ENCODE measurements at regions not wholly inside any gene's neighbourhood (a gene's known extent, or its start where the extent isn't known, plus 50 kb on each side); places are given as distances from the start of the nearest gene placed in this dataset.

DNA sequence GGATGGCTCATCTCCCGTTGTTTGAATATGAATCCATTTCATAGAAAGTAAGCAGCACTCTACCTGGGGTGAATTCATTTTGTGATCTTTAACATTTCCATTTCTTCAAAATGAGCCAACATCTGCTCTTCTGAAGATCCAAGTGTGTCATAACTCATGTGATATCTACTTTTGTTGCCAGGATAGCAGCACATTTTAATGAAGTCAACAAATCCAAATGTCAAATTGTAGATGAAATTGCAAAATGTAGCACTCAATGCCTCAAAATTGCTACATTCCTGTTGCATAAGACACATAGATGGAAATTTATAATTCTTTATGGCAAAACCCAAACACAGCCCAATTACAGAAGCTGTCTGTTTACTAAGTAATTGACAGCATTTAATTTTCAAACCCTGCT is 360.7 kb downstream of the TMX3 start:
- Histone ChIP-seq H2AFZ (ENCODE audit: low read length) (no peak overlapping the region), H3K79me2 (ENCODE audit: control insufficient read depth in 1 of 2, insufficient read depth in 2 of 2, low read length in 2 of 2) (no peaks in the 10 kb centered on the region), H3K56ac (replicated peaks; ENCODE audit: insufficient read length, low read depth, low read length) (no peak overlapping the region), H2BK15ac (ENCODE audit: low read length) (no peak overlapping the region), H3K9ac (replicated peaks in 1 of 4; ENCODE audit: extremely low read depth in 1 of 4, low read depth in 3 of 4, low read length in 3 of 4) (no peak overlapping the region), H2BK120ac (replicated peaks; ENCODE audit: low read depth, low read length) (no peak overlapping the region), H4K5ac (ENCODE audit: insufficient read length, low read depth, low read length) (no peak overlapping the region), H3K23ac (ENCODE audit: insufficient read length) (no peak overlapping the region), H2AK5ac (ENCODE audit: low read depth, low read length) (no peak overlapping the region), H4K8ac (ENCODE audit: extremely low read depth, insufficient read depth, low read length) (no peak overlapping the region), H3K4me1 (replicated peaks in 1 of 4; ENCODE audit: control insufficient read depth in 3 of 4, insufficient read depth in 4 of 4, low read length in 3 of 4) (no peaks in the 10 kb centered on the region), H3K27me3 (replicated peaks in 1 of 4; ENCODE audit: control insufficient read depth in 3 of 4, extremely low read depth in 1 of 4, insufficient read depth in 3 of 4, low read length in 3 of 4) (no peaks in the 10 kb centered on the region), H3K4ac (replicated peaks; ENCODE audit: insufficient read length, low read depth, low read length) (no peak overlapping the region), H3K23me2 (ENCODE audit: low read depth, low read length) (no peaks in the 10 kb centered on the region), H3K18ac (ENCODE audit: extremely low read depth, low read length) (no peak overlapping the region), H3K27ac (ENCODE audit: low read depth, low read length) (no peak overlapping the region), H4K20me1 (replicated peaks in 1 of 2; ENCODE audit: control insufficient read depth in 1 of 2, insufficient read depth in 2 of 2, low read length in 2 of 2) (no peaks in the 10 kb centered on the region), H3K36me3 (ENCODE audit: control insufficient read depth in 2 of 4, insufficient read depth in 4 of 4, low read length in 3 of 4) (no peaks in the 10 kb centered on the region), H2BK12ac (ENCODE audit: low read depth, low read length) (no peak overlapping the region), H2BK5ac (ENCODE audit: low read depth, low read length) (no peak overlapping the region), H3K79me1 (ENCODE audit: low read depth, low read length) (no peaks in the 10 kb centered on the region), H3K4me2 (ENCODE audit: insufficient read depth in 1 of 2, low read depth in 2 of 2, low read length in 2 of 2) (no peak overlapping the region), H3K4me3 (ENCODE audit: extremely low read depth in 1 of 4, insufficient read depth in 2 of 4, low read depth in 3 of 4, low read length in 4 of 4) (no peak overlapping the region), H4K91ac (replicated peaks; ENCODE audit: insufficient read length, low read length) (no peak overlapping the region), H2BK20ac (ENCODE audit: low read length) (no peak overlapping the region), H3K14ac (ENCODE audit: insufficient read length) (no peak overlapping the region), H3K9me3 (ENCODE audit: insufficient read depth in 2 of 2, low read depth in 1 of 2, low read length in 1 of 2) (peaks cover 18 to 23% of the 10 kb centered on the region in 2 experiments)
- DNase-seq (ENCODE audit: low read depth in 1 of 2, low spot score in 2 of 2) (no peak), FAIRE-seq (no peak)
- ChIA-PET POLR2A (ENCODE audit: partially characterized antibody) (no interaction called here), CTCF (ENCODE audit: partially characterized antibody) (no interaction called here)
- 85% methylated on average over 1 of the region's 1 CpG; no CpG with 5 or more reads in 1 of the 2 experiments for WGBS, 2 experiments (ENCODE audit: extremely low coverage in 1 of 2, insufficient coverage in 1 of 2, insufficient read length in 1 of 2, insufficient replicate concordance in 2 of 2, low coverage in 1 of 2, low lambda C conversion rate in 2 of 2, missing lambda C conversion rate in 1 of 2)
- TF ChIP-seq MAFK (IDR thresholded peaks at IDR 0.05; ENCODE audit: low read depth, low read length): no peak
- TF ChIP-seq TCF12 (IDR thresholded peaks at IDR 0.05; ENCODE audit: low read depth, low read length): no peak
- TF ChIP-seq JUN (IDR thresholded peaks at IDR 0.05; ENCODE audit: low read depth, low read length): no peak
- TF ChIP-seq NANOG (IDR thresholded peaks at IDR 0.05; ENCODE audit: insufficient read depth, low read depth, low read length, poor library complexity, severe bottlenecking): no peak
